ENCODE measurements at regions not wholly inside any gene's neighbourhood (a gene's known extent, or its start where the extent isn't known, plus 50 kb on each side); places are given as distances from the start of the nearest gene placed in this dataset.
A peak's percentile ranks its signal among the peaks of the same experiment; 100 is the strongest.
"Not testable (repeated sequence)": the region's sequence is repeated elsewhere in the genome, so short reads cannot be mapped to it uniquely, and the experiment has no call there.

DNA sequence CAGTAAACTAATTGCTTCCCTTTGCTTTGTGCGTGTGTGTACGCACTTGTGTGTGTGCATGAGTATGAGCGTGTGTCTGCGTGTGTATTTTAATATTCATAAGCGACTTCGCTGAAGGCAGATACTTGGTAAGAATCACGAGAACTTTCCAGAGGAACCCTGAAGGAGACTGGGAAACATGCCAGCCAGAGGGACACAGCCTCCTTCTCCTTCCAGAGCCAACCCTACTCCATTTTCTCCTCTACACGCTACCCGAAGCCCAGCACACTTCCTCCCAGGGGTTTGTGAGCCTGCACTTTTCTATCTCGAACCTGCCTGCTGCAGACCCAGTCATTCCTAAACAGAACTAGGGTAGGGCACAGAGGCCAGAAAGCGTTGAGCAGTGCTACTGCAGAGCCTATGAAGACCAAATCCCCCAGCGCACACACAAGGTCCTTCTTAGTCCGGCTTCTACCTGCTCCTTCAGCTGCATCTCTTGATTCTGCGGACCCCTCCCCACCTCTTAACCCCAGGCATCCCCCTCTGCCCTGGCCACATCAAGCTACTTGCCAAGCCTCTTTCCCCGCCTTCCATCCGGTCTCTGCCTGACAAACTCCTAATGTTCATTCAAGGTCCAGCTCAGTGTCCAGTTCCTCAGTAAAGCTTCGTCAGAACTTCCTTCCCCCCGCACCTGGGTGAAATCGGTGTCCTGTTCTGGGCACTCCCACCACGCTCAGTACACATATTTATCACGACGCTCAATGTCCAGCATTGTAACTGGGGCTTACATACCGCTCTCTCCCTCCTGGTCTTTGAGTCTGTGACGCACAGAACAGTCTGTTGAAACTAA lies 191.8 kb downstream of the FAM43A start:
- peaks cover 3 to 10% (median 8%) of the 10 kb centered on the region in 5 donors for H3K27me3 Mint-ChIP-seq
- peak overlapping the region in 1 of 10 donors; percentile 28 for H3K27ac Mint-ChIP-seq
- H3K36me3 Mint-ChIP-seq = no peaks in the 10 kb centered on the region
- no peak for DNase-seq
- H3K4me3 Mint-ChIP-seq = no peak overlapping the region
- ATAC-seq = no peak
- no peaks in the 10 kb centered on the region for H3K9me3 Mint-ChIP-seq
- peaks cover 11 to 18% (median 16%) of the 10 kb centered on the region in 4 donors for H3K4me1 Mint-ChIP-seq
- POLR2A ChIA-PET = no interaction called here

DNA sequence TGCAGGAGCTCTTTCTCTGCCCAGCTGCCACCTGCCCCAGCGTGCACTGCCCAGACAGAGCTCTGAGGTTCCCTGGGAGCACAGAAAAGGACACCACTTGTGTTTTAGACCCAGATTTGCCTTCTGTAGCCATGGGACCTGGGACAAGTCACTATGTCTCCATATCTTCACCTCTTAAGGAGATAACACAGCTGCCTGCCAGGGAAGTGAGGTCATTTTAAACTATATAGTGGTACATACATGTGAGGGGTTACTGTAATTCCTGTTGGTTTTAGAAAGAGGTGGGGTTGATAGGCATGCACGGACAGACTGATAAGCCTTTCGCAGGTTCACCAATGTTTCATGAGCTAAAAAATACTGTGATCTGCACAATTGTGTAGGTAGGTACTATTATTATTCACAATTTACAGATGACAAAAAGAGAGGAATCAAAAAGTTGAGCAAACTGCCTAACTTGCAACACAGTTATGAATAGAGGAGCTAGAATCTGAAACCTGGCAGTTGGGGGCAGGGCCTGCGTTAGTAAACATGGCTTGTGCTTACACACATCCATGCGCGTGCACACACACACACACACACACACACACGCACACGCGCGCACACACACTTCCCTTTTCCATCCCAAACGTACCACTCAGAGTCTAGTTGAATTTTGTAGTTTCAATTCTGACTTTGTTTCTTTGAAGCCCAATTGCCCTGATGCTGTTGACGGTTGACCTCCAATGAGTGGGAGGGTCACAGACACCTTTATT lies 193.6 kb downstream of the FAM43A start:
- peaks cover 0 to 16% (median 11%) of the 10 kb centered on the region in 9 donors for H3K9me3 Mint-ChIP-seq
- ATAC-seq (no peak), DNase-seq (no peak)
- H3K4me3 Mint-ChIP-seq = no peak overlapping the region
- peaks cover 11 to 18% (median 16%) of the 10 kb centered on the region in 4 donors for H3K4me1 Mint-ChIP-seq
- POLR2A ChIA-PET = no interaction called here
- peaks cover 3 to 10% (median 8%) of the 10 kb centered on the region in 5 donors for H3K27me3 Mint-ChIP-seq
- peaks cover 0 to 12% (median 10%) of the 10 kb centered on the region in 3 donors for H3K36me3 Mint-ChIP-seq
- H3K27ac Mint-ChIP-seq = peak overlapping the region in 1 of 10 donors; percentile 7

DNA sequence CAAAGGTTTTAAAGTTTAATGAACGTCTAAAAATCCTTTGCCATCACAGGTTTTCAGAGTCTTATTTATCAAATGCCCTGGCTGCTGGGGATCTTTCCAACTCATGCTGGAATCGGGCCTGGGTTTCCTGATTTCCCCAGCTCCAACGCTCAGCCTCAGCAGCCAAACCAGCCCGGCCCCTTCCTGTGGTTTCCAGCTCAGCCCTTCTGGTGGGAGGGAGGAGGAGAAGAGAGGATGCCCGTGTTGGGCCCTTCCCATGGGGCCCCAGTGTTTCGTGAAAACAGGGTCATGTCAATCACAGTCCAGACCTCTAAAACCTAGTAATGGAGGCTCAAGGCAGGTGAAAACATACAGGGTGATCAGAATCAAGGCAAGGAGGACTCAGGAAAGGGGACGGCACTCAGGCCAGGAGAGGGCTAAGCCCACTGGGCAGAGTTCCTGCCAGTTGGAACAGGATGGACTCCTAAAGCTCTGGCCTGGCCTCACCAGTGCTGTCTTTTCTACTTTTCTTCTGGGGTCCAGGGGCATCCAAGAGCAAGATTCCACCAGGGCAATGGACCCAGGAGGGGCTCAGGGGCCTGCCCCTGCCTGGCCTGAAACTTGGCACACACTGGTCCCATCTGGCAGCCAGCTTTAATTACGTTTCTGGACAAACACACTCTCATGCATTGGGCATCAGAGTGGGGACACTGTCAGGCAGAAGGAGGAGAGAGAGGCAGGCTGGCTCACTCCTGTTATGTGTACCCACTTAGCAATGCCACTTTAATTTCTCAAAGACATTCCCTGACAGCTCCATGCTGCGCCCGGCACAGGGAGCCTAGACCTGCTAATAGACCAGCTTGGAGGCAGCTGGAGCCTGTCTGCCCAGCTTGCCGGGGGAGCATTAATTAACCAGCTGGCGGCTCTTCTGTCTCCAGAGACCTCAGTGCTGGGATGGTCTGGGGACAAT lies 194.6 kb downstream of the FAM43A start:
- Mint-ChIP-seq H3K4me1 (peaks cover 11 to 18% (median 16%) of the 10 kb centered on the region in 4 donors), H3K27me3 (peaks cover 1 to 10% (median 4%) of the 10 kb centered on the region in 5 donors), H3K36me3 (peaks cover 0 to 14% (median 12%) of the 10 kb centered on the region in 3 donors), H3K9me3 (peaks cover 0 to 24% (median 13%) of the 10 kb centered on the region in 9 donors), H3K4me3 (peak overlapping the region in 1 of 10 donors; percentile 34), H3K27ac (peak overlapping the region in 2 of 10 donors; percentile 3 to 68)
- no peak for ATAC-seq
- POLR2A ChIA-PET = no interaction called here
- no peak for DNase-seq

DNA sequence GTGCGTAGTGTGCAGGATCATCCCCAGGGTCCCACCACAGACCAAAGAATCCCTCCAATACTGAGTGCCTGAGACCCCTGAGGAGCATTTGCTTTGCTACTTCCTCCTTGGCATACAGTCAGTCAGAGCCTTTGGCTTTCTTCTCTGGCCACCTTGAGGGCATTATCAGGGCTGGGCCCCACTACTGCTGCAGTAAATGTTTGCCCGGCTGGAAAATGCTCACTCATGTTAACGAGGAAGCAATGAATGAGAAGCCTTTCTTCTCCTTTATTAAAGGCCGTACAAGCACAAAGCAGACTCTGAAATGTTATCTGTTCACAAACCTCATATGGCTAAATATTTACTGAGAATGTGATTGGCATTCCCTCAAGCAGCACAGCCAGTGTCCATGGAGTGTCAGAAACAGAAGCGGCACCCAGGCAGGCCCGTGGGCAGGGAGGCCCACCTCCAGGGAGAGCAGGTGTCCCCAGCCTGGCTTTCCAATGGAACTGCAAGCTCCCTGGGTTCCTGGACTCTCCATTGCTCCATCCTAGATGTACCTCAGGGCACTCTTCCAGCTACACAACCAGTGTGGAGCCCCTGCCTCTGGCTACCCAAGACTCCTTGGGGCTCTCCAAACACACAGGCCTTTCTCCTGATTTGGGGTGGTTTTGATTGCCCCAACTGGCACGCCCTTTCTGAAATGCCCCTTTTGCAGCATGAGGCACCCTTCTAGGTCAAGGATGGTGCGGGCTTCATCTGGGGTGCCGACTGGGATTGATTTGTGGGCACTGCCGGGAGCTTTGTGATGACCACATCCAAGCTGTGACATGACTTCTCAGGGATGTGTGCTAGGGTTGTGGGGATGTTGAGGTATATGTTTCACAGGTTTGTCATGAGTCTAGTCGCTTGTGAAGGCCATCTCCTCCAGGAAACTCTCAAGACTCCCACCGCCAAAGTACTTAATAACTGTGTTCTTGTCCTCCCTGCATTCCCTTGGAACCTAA lies 195.6 kb downstream of the FAM43A start:
- H3K36me3 Mint-ChIP-seq = peaks cover 0 to 16% (median 12%) of the 10 kb centered on the region in 3 donors
- no peak overlapping the region for H3K4me3 Mint-ChIP-seq
- no peak for DNase-seq
- POLR2A ChIA-PET = no interaction called here
- peaks cover 11 to 18% (median 16%) of the 10 kb centered on the region in 4 donors for H3K4me1 Mint-ChIP-seq
- H3K9me3 Mint-ChIP-seq = peaks cover 0 to 29% (median 21%) of the 10 kb centered on the region in 9 donors
- peak overlapping the region in 1 of 10 donors; percentile 68 for H3K27ac Mint-ChIP-seq
- peaks cover 0 to 9% (median 2%) of the 10 kb centered on the region in 5 donors for H3K27me3 Mint-ChIP-seq
- no peak for ATAC-seq

DNA sequence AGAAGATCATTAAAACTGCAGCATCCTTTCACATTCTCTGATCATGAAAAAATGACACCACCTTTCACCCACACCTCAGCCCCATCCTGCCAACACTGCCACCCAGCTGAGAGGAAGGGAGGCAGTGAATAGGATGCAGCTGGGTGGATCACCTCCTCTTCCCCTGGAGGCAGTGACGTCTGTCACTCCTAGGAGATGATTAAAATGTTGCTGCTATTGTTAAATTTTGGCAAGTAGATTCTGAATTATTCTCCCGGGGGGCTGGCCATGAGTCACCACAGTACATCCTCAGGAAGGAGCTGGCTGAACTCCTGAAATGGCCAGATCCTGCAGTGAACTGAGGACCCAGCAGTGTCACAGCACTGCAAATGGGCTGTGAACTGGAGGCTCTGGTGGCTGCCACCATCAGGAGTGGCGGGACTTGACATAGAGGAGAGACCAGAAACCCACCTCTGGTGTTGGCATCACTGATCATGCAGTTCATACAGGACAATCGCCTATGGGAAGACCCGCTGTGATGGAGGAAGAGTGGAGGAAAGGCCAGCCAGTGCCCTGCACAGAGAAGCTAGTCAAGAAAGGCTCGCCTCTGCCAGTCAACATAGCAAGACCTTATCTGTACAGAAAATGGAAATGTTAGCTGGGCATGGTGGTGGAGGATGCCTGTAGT lies 199.1 kb downstream of the FAM43A start:
- H3K4me1 Mint-ChIP-seq = peaks cover 3 to 11% (median 8%) of the 10 kb centered on the region in 4 donors
- peak overlapping the region in 1 of 10 donors; percentile 30 for H3K27ac Mint-ChIP-seq

DNA sequence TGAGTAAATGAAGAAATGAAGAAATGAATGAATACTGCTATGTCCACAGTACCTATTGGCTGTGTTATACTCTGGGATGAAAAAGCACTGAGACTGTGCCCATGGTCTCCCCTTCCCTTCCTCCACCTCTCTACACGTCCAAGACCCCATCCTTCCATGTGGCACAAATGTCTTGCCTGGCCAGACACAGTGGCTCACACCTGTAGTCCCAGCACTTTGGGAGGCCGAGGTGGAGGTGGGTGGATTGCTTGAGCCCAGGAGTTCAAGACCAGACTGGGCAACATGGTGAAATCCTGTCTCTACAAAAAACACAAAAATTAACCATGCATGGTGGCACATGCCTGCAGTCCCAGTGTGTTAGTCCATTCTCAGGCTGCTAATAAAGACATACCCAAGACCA lies 200.1 kb downstream of the FAM43A start:
- POLR2A ChIA-PET = no interaction called here
- Mint-ChIP-seq H3K9me3 (peaks cover 0 to 47% (median 35%) of the 10 kb centered on the region in 9 donors), H3K27ac (peak overlapping the region in 1 of 10 donors; percentile 5), H3K36me3 (peaks cover 0 to 19% (median 16%) of the 10 kb centered on the region in 3 donors), H3K27me3 (peaks cover 0 to 2% (median 0%) of the 10 kb centered on the region in 5 donors), H3K4me3 (no peak overlapping the region), H3K4me1 (peaks cover 0 to 2% (median under 1%) of the 10 kb centered on the region in 4 donors)
- ATAC-seq (no peak), DNase-seq (no peak)

More for the DNA sequence above, 199.1 kb downstream of the FAM43A start:
- peaks cover 0 to 47% (median 35%) of the 10 kb centered on the region in 9 donors for H3K9me3 Mint-ChIP-seq
- H3K4me3 Mint-ChIP-seq = no peak overlapping the region
- H3K36me3 Mint-ChIP-seq = peaks cover 0 to 19% (median 16%) of the 10 kb centered on the region in 3 donors
- DNase-seq = no peak
- POLR2A ChIA-PET = no interaction called here
- peaks cover 0 to 2% (median 0%) of the 10 kb centered on the region in 5 donors for H3K27me3 Mint-ChIP-seq
- ATAC-seq = no peak

DNA sequence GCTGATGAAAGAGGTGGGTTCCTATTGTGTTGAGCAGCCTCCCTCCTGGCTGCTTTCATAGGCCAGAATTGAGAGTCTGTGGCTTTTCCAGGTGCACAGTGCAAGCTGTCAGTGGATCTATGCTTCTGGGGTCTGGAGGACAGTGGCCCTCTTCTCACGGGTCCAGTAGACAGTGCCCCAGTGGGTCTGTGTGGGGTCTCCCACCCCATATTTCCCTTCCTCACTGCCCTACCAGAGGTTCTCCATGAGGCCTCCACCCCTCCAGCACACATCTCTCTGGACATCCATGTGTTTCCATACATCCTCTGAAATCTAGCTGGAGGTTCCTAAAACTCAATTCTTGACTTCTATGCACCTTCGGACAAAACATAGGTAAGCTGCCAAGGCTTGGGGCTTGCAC lies 201.2 kb downstream of the FAM43A start:
- POLR2A ChIA-PET = no interaction called here
- DNase-seq (no peak), ATAC-seq (no peak)
- Mint-ChIP-seq H3K27me3 (peaks cover 0 to 2% (median 0%) of the 10 kb centered on the region in 5 donors), H3K36me3 (peaks cover 0 to 19% (median 16%) of the 10 kb centered on the region in 3 donors), H3K9me3 (peaks cover 0 to 47% (median 35%) of the 10 kb centered on the region in 9 donors), H3K4me1 (no peaks in the 10 kb centered on the region), H3K4me3 (no peak overlapping the region), H3K27ac (peak overlapping the region in 1 of 10 donors; percentile 2)

DNA sequence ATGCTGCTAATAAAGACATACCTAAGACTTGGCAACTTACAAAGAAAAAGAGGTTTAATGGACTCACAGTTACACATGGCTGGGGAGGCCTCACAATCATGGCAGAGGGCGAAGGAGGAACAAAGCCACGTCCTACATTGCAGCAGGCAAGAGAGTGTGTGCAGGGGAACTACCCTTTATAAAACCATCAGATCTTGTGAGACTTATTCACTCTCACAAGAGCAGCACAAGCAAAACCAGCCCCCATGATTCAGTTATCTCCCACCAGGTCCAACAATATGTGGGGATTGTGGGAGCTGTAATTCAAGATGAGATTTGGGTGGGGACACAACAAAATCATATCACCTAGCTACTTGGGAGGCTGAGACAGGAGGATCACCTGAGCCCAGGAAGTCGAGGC lies 202.4 kb downstream of the FAM43A start:
- POLR2A ChIA-PET, H3K27ac Mint-ChIP-seq, ATAC-seq, DNase-seq, H3K4me1 Mint-ChIP-seq, H3K27me3 Mint-ChIP-seq, H3K4me3 Mint-ChIP-seq: not testable (repeated sequence)
- H3K36me3 Mint-ChIP-seq = peaks cover 0 to 24% (median 15%) of the 10 kb centered on the region in 3 donors
- H3K9me3 Mint-ChIP-seq = peaks cover 7 to 54% (median 38%) of the 10 kb centered on the region in 9 donors

DNA sequence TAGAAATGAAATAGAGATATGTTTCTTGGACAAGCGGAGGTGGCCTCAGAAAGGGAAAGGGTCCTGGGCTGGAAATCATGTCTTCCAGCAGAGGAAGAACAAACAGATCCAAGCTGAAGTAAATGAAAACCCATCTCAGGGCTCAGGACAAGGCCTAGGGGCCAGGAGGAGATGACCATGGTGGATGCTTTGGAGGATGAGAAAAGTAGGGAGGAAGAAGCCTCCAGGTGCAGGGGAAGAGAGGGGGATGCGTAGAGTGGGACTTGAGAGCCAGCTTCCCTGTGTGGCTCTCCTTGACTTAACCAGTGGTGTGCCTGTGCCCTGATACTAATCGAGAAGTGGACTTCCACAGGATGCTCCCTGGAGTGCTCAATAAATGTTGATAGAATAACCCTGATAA lies 203.2 kb downstream of the FAM43A start:
- peaks cover 0 to 23% (median 8%) of the 10 kb centered on the region in 3 donors for H3K36me3 Mint-ChIP-seq
- no peak overlapping the region for H3K27ac Mint-ChIP-seq
- POLR2A ChIA-PET = no interaction called here
- no peak overlapping the region for H3K4me3 Mint-ChIP-seq
- H3K27me3 Mint-ChIP-seq = peaks cover 0 to 2% (median 0%) of the 10 kb centered on the region in 5 donors
- no peaks in the 10 kb centered on the region for H3K4me1 Mint-ChIP-seq
- ATAC-seq = no peak
- DNase-seq = no peak
- H3K9me3 Mint-ChIP-seq = peaks cover 9 to 54% (median 38%) of the 10 kb centered on the region in 9 donors

DNA sequence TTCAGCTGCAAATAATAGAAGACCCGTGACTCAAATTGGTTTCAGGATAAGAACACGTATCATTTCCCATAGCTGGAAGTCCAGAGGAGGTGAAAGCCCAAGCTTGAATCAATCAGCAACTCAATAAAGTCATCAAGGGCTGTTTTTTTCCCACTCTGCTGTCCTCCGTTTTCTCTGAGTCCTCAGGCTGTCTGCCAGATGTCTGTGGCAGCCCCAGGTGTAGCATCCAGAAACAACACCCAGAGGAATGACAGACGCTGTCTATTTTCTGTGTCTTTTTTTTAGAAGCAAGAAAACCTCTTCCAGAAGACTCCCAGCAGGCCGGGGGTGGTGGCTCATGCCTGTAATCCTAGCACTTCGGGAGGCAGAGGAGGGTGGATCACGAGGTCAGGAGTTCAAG lies 204.4 kb downstream of the FAM43A start:
- Mint-ChIP-seq H3K27ac (no peak overlapping the region), H3K27me3 (no peaks in the 10 kb centered on the region), H3K4me3 (no peak overlapping the region), H3K9me3 (peaks cover 13 to 53% (median 38%) of the 10 kb centered on the region in 9 donors), H3K4me1 (no peaks in the 10 kb centered on the region), H3K36me3 (peaks cover 0 to 23% (median 2%) of the 10 kb centered on the region in 3 donors)
- DNase-seq (no peak), ATAC-seq (no peak)
- POLR2A ChIA-PET = no interaction called here

Data from naive thymus-derived CD8-positive, alpha-beta T cell (primary cell).